ENCODE measurements at regions not wholly inside any gene's neighbourhood (a gene's known extent, or its start where the extent isn't known, plus 50 kb on each side); places are given as distances from the start of the nearest gene placed in this dataset.

- DNase-seq (ENCODE audit: low spot score): no peak
- Mint-ChIP-seq H3K4me1 (ENCODE audit: low read depth) (peaks cover 5% of the 10 kb centered on the region), H3K27me3 (ENCODE audit: low read depth) (no peaks in the 10 kb centered on the region), H3K9me3 (ENCODE audit: low read depth) (no peaks in the 10 kb centered on the region), H3K4me3 (ENCODE audit: unreplicated experiment) (no peak overlapping the region), H3K27ac (ENCODE audit: unreplicated experiment) (no peak overlapping the region), H3K36me3 (ENCODE audit: low read depth) (no peaks in the 10 kb centered on the region)
- no peak for TF ChIP-seq CTCF (IDR thresholded peaks at IDR 0.05)
These were observed 192.0 kb upstream of the POM121L12 start for GRCh38 chr7:52843436-52843835.

GRCh38 chr7:52842202-52842900 is 193.1 kb upstream of the POM121L12 start:
- peaks cover 5% of the 10 kb centered on the region for H3K4me1 Mint-ChIP-seq (ENCODE audit: low read depth)
- no peaks in the 10 kb centered on the region for H3K36me3 Mint-ChIP-seq (ENCODE audit: low read depth)
- DNase-seq (ENCODE audit: low spot score): no peak
- no peaks in the 10 kb centered on the region for H3K27me3 Mint-ChIP-seq (ENCODE audit: low read depth)
- H3K4me3 Mint-ChIP-seq (ENCODE audit: unreplicated experiment): no peak overlapping the region
- TF ChIP-seq CTCF (IDR thresholded peaks at IDR 0.05): no peak
- no peaks in the 10 kb centered on the region for H3K9me3 Mint-ChIP-seq (ENCODE audit: low read depth)
- H3K27ac Mint-ChIP-seq (ENCODE audit: unreplicated experiment): no peak overlapping the region

- Mint-ChIP-seq H3K9me3 (ENCODE audit: low read depth) (no peaks in the 10 kb centered on the region), H3K36me3 (ENCODE audit: low read depth) (no peaks in the 10 kb centered on the region), H3K27me3 (ENCODE audit: low read depth) (no peaks in the 10 kb centered on the region), H3K4me1 (ENCODE audit: low read depth) (peaks cover 5% of the 10 kb centered on the region), H3K4me3 (ENCODE audit: unreplicated experiment) (no peak overlapping the region), H3K27ac (ENCODE audit: unreplicated experiment) (no peak overlapping the region)
- DNase-seq (ENCODE audit: low spot score): no peak
- no peak for TF ChIP-seq CTCF (IDR thresholded peaks at IDR 0.05)
These were observed 196.4 kb upstream of the POM121L12 start for GRCh38 chr7:52838981-52839411.

- no peak for TF ChIP-seq CTCF (IDR thresholded peaks at IDR 0.05)
- Mint-ChIP-seq H3K9me3 (ENCODE audit: low read depth) (peaks cover 6% of the 10 kb centered on the region), H3K36me3 (ENCODE audit: low read depth) (no peaks in the 10 kb centered on the region), H3K4me1 (ENCODE audit: low read depth) (no peaks in the 10 kb centered on the region), H3K4me3 (ENCODE audit: unreplicated experiment) (no peak overlapping the region), H3K27ac (ENCODE audit: unreplicated experiment) (no peak overlapping the region), H3K27me3 (ENCODE audit: low read depth) (no peaks in the 10 kb centered on the region)
- no peak for DNase-seq (ENCODE audit: low spot score)
These were observed 204.1 kb upstream of the POM121L12 start for GRCh38 chr7:52831321-52831720.

GRCh38 chr7:52830801-52831200 is 204.6 kb upstream of the POM121L12 start:
- H3K4me1 Mint-ChIP-seq (ENCODE audit: low read depth): no peaks in the 10 kb centered on the region
- peaks cover 6% of the 10 kb centered on the region for H3K9me3 Mint-ChIP-seq (ENCODE audit: low read depth)
- H3K27ac Mint-ChIP-seq (ENCODE audit: unreplicated experiment): no peak overlapping the region
- no peak overlapping the region for H3K4me3 Mint-ChIP-seq (ENCODE audit: unreplicated experiment)
- H3K36me3 Mint-ChIP-seq (ENCODE audit: low read depth): no peaks in the 10 kb centered on the region
- H3K27me3 Mint-ChIP-seq (ENCODE audit: low read depth): no peaks in the 10 kb centered on the region
- TF ChIP-seq CTCF (IDR thresholded peaks at IDR 0.05): no peak
- no peak for DNase-seq (ENCODE audit: low spot score)

Data from chondrocyte (in vitro differentiated cells).